ENCODE measurements at regions not wholly inside any gene's neighbourhood (a gene's known extent, or its start where the extent isn't known, plus 50 kb on each side); places are given as distances from the start of the nearest gene placed in this dataset.

- TF ChIP-seq CTCF (IDR thresholded peaks at IDR 0.05; ENCODE audit: borderline replicate concordance, extremely low read depth, low read length, poor library complexity, severe bottlenecking) = no peak
- no peak for TF ChIP-seq EZH2 (IDR thresholded peaks at IDR 0.05; ENCODE audit: borderline replicate concordance, low read depth, low read length, severe bottlenecking)
Measured at GRCh38 chr2:116304328-116304727, 1510.2 kb upstream of the DDX18 start.

Data from DND-41 (cell line).